ENCODE measurements at regions not wholly inside any gene's neighbourhood (a gene's known extent, or its start where the extent isn't known, plus 50 kb on each side); places are given as distances from the start of the nearest gene placed in this dataset.

- no peak for TF ChIP-seq CTCF (IDR thresholded peaks at IDR 0.05; ENCODE audit: insufficient read depth, low read depth, low read length)
- TF ChIP-seq EZH2 (IDR thresholded peaks at IDR 0.05; ENCODE audit: insufficient read depth, low read length): no peak
Observed at GRCh38 chr9:91043811-91044175, 242.2 kb downstream of the SYK start.

All from astrocyte (in vitro differentiated cells and primary cell).